LNCAP (cell line): ENCODE measurements at regions not wholly inside any gene's neighbourhood (a gene's known extent, or its start where the extent isn't known, plus 50 kb on each side); places are given as distances from the start of the nearest gene placed in this dataset.

Experiments used
- TF ChIP-seq, protein P1 (sequence below): fragments of 450-650 bp; IDR thresholded peaks from 2 replicates; pipeline ENCODE4 v1.5.1; 2017; ENCODE audit warnings: mild to moderate bottlenecking

DNA sequence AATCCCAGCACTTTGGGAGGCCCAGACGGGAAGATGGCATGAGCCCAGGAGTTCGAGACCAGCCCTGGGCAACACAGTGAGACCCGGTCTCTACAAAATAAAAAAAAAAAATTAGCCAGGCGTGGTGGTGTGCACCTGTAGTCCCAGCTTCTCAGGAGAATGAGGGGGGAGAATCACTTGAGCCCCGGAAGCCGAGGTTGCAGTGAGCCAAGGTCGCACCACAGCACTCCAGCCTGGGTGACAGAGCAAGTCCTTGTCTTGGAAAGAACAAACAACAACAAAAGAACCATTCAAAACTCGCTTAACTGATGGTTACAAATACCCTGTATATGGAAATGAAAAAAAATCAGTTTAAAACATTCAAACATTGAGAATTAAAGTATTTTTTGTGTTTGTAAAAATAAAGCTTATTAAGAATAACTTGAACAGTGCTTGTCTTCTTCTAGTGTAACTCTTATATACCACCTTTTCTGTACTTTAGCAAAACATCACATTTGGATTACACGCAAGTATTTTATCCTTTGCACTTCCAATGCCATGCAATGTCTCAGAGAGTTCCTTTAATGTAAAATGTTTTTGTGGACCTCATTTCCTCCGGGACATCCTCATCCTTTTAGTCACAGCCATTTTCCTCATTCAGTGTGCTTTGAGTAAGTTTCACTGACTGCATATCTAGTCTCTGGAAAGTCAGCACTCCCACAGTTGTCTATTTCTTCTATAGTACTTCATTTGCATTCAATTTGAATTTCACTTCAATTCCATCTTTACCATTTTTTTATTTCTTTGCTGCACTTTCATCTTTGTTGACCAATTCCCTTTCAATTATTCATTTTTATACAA, 113.0 kb upstream of the GOLGA8J start:
- TF ChIP-seq, protein P1, sequence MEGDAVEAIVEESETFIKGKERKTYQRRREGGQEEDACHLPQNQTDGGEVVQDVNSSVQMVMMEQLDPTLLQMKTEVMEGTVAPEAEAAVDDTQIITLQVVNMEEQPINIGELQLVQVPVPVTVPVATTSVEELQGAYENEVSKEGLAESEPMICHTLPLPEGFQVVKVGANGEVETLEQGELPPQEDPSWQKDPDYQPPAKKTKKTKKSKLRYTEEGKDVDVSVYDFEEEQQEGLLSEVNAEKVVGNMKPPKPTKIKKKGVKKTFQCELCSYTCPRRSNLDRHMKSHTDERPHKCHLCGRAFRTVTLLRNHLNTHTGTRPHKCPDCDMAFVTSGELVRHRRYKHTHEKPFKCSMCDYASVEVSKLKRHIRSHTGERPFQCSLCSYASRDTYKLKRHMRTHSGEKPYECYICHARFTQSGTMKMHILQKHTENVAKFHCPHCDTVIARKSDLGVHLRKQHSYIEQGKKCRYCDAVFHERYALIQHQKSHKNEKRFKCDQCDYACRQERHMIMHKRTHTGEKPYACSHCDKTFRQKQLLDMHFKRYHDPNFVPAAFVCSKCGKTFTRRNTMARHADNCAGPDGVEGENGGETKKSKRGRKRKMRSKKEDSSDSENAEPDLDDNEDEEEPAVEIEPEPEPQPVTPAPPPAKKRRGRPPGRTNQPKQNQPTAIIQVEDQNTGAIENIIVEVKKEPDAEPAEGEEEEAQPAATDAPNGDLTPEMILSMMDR, result no peak

DNA sequence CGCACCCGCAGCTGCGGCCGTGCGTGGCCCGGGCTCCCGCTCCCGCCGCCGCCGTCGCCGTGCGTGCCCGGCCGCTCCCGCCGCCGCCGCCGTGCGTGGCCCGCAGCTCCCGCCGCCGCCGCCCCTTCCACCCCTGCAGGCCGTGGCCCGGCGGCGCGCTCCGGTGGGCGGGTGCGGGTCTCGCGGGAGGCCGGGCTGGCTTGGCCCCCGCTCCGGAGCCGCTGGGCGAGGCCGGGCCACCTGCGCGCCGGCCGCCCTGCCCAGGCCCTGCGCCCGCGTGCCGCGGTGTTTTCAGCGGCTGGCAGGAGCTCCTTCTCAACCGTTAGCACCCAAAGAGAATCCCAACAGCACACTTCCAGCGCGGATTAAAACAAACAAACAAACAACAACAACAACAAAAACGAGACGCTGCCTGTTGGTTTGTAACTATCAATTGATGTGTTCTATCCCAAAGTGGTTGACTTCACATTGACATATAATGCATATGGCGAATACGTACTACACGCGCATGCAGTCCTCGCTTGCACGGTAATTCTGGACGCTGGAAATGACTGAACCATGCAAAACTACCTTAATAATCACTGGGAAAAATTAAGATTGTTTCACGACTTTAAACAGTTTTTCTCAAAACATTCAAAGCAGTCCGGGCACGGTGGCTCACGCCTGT, 113.7 kb upstream of the GOLGA8J start:
- TF ChIP-seq, protein P1, result no peak

GRCh38 chr15:29968099-29968894, 114.5 kb upstream of the GOLGA8J start:
- TF ChIP-seq, protein P1, result no peak

GRCh38 chr15:29962407-29962806, 120.3 kb upstream of the GOLGA8J start:
- TF ChIP-seq, protein P1, result no peak

DNA sequence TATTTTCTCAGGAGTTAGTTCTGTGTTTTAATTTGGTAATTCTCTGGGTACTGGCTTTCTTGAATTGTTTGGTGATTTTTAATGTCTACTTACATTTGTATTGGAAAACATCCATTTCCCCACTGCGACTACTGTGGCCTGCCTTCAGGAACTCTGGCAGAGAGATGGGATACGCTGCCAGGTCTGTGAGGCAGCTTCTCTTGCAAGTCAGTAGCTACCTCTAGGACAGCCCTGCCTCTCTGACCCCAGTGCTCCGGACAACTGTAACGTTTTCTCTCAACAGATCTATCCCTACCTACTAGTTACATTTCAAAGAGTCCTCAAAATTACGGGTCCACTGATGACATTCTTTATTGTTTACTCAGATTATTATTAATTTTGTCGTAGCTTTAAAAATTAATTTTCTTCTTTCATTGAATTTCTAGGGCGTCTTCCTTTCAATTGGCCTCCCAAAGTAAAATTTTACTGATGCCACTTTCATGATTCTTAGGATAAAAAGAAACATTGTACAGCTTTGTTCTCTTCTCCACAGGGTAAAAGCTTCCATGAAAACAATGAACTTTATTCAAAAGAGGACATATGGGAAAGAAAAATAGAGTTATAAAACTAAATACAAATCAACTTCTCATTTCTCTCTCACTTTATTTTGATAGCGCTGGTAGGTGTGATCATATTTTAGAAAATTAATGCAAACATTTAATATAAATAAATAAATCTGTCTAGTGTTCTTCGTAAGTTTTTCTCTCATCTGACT, 123.2 kb upstream of the GOLGA8J start:
- TF ChIP-seq, protein P1, result no peak

- TF ChIP-seq, protein P1, result no peak
Observed at GRCh38 chr15:29952225-29952624, 130.0 kb upstream of the TJP1 start.
